ENCODE measurements at regions not wholly inside any gene's neighbourhood (a gene's known extent, or its start where the extent isn't known, plus 50 kb on each side); places are given as distances from the start of the nearest gene placed in this dataset.
"Not testable (repeated sequence)": the region's sequence is repeated elsewhere in the genome, so short reads cannot be mapped to it uniquely, and the experiment has no call there.

GRCh38 chrX:915427-916229 is 285.0 kb downstream of the SHOX start:
- H3K27me3 ChIP-seq (ENCODE audit: control insufficient read depth in 2 of 2, insufficient read depth in 1 of 2, low read length in 1 of 2), result no peaks in the 10 kb centered on the region
- H3K9me3 ChIP-seq (ENCODE audit: control insufficient read depth in 2 of 2, insufficient read depth in 1 of 2, low read length in 1 of 2), result no peaks in the 10 kb centered on the region
- WGBS, result 73% methylated on average over 15 of the region's 15 CpGs
- DNase-seq (ENCODE audit: low read depth in 6 of 9, low spot score in 9 of 9), result peak in 6 of 9 donors; percentile 23 to 73 (median 40)
- H3K27ac ChIP-seq (ENCODE audit: low read depth in 1 of 2, low read length in 1 of 2), result no peak overlapping the region
- H3K36me3 ChIP-seq (ENCODE audit: control insufficient read depth in 2 of 2, insufficient read depth in 2 of 2, low read length in 1 of 2), result no peaks in the 10 kb centered on the region
- H3K4me3 ChIP-seq (ENCODE audit: low read length in 2 of 2), result no peak overlapping the region
- no peaks in the 10 kb centered on the region for H3K4me1 ChIP-seq (ENCODE audit: control insufficient read depth in 2 of 2, insufficient read depth in 2 of 2, low read length in 2 of 2)

DNA sequence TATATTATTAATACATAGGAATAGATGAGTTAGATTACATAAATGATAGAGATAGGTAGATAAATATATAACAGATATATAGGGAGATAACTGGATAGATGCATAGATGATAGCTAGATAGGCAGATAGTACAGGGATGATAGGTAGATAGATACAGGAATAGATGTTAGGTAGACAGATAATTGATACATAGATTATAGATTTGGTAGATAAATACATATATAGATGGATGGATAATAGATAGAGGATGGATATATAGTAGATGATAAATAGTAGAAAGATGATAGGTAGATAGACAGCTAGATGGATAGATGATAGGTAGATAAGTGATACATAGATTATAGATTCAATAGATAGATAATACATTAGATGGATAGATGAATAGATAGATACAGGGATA is 283.6 kb downstream of the SHOX start:
- Histone ChIP-seq H3K4me1 (ENCODE audit: control insufficient read depth in 2 of 2, insufficient read depth in 2 of 2, low read length in 2 of 2) (no peaks in the 10 kb centered on the region), H3K4me3 (ENCODE audit: low read length in 2 of 2) (no peak overlapping the region), H3K36me3 (ENCODE audit: control insufficient read depth in 2 of 2, insufficient read depth in 2 of 2, low read length in 1 of 2) (no peaks in the 10 kb centered on the region), H3K27ac (ENCODE audit: low read depth in 1 of 2, low read length in 1 of 2) (no peak overlapping the region), H3K27me3 (ENCODE audit: control insufficient read depth in 2 of 2, insufficient read depth in 1 of 2, low read length in 1 of 2) (no peaks in the 10 kb centered on the region), H3K9me3 (ENCODE audit: control insufficient read depth in 2 of 2, insufficient read depth in 1 of 2, low read length in 1 of 2) (no peaks in the 10 kb centered on the region)
- peak in 1 of 9 donors; percentile 10 for DNase-seq (ENCODE audit: low read depth in 6 of 9, low spot score in 9 of 9)

DNA sequence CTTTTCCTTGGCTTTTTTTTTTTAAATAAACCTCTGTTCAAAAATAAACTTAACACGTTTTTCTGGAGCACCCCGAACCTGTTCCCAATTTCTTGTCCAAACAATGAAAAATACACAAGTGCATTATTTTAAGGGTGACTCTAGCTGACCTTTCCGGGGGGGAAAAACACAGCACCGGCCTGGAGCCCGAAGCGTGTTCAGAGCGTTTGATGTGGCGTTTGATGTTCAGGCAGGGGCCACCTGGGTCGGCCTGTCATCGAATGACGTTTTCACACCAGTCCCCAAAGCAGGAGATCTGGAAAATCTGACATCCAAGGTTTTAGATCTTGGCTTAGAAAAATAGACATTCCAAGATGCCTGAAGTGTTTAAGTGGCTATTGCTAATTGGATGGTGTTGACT is 282.1 kb downstream of the SHOX start:
- Histone ChIP-seq H3K36me3 (ENCODE audit: control insufficient read depth in 2 of 2, insufficient read depth in 2 of 2, low read length in 1 of 2) (no peaks in the 10 kb centered on the region), H3K9me3 (ENCODE audit: control insufficient read depth in 2 of 2, insufficient read depth in 1 of 2, low read length in 1 of 2) (no peaks in the 10 kb centered on the region), H3K27ac (ENCODE audit: low read depth in 1 of 2, low read length in 1 of 2) (no peak overlapping the region), H3K4me3 (ENCODE audit: low read length in 2 of 2) (no peak overlapping the region), H3K4me1 (ENCODE audit: control insufficient read depth in 2 of 2, insufficient read depth in 2 of 2, low read length in 2 of 2) (no peaks in the 10 kb centered on the region), H3K27me3 (ENCODE audit: control insufficient read depth in 2 of 2, insufficient read depth in 1 of 2, low read length in 1 of 2) (no peaks in the 10 kb centered on the region)
- DNase-seq (ENCODE audit: low read depth in 6 of 9, low spot score in 9 of 9), result peak in 1 of 9 donors; percentile 26
- 92% methylated on average over 11 of the region's 11 CpGs for WGBS

- not testable (repeated sequence) for H3K27me3 ChIP-seq (ENCODE audit: control insufficient read depth in 2 of 2, insufficient read depth in 1 of 2, low read length in 1 of 2); H3K4me1 ChIP-seq (ENCODE audit: control insufficient read depth in 2 of 2, insufficient read depth in 2 of 2, low read length in 2 of 2); H3K27ac ChIP-seq (ENCODE audit: low read depth in 1 of 2, low read length in 1 of 2); H3K4me3 ChIP-seq (ENCODE audit: low read length in 2 of 2); DNase-seq (ENCODE audit: low read depth in 6 of 9, low spot score in 9 of 9); H3K36me3 ChIP-seq (ENCODE audit: control insufficient read depth in 2 of 2, insufficient read depth in 2 of 2, low read length in 1 of 2); H3K9me3 ChIP-seq (ENCODE audit: control insufficient read depth in 2 of 2, insufficient read depth in 1 of 2, low read length in 1 of 2)
- 71% methylated on average over 2 of the region's 2 CpGs for WGBS
These were observed 278.5 kb downstream of the SHOX start for GRCh38 chrX:909068-909467.

DNA sequence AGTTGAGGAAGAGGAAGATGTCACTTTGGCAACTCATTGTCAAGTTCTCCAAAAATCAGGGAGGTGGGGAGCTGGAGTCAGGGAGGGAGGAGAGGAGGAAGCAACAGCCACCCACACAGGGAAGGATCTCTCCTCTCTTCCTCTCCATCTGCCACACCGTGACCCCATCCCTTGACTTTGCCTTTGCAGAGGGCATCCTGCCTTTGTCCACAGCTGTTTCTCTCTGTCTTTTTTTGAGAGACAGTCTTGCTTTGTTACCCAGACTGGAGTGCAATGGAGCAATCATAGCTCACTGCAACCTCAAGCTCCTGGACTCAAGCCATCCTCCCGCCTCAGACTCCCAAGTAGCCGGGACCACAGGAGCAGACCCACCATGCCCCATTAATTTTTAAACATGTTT is 276.0 kb downstream of the SHOX start:
- no peak for DNase-seq (ENCODE audit: low read depth in 6 of 9, low spot score in 9 of 9)
- 76% methylated on average over 3 of the region's 3 CpGs for WGBS
- no peaks in the 10 kb centered on the region for H3K36me3 ChIP-seq (ENCODE audit: control insufficient read depth in 2 of 2, insufficient read depth in 2 of 2, low read length in 1 of 2)
- no peaks in the 10 kb centered on the region for H3K4me1 ChIP-seq (ENCODE audit: control insufficient read depth in 2 of 2, insufficient read depth in 2 of 2, low read length in 2 of 2)
- H3K4me3 ChIP-seq (ENCODE audit: low read length in 2 of 2), result no peak overlapping the region
- peaks cover 0 to 5% of the 10 kb centered on the region in 2 donors for H3K9me3 ChIP-seq (ENCODE audit: control insufficient read depth in 2 of 2, insufficient read depth in 1 of 2, low read length in 1 of 2)
- H3K27me3 ChIP-seq (ENCODE audit: control insufficient read depth in 2 of 2, insufficient read depth in 1 of 2, low read length in 1 of 2), result no peaks in the 10 kb centered on the region
- no peak overlapping the region for H3K27ac ChIP-seq (ENCODE audit: low read depth in 1 of 2, low read length in 1 of 2)

GRCh38 chrX:905848-906566 is 275.4 kb downstream of the SHOX start:
- H3K9me3 ChIP-seq (ENCODE audit: control insufficient read depth in 2 of 2, insufficient read depth in 1 of 2, low read length in 1 of 2), result peaks cover 0 to 5% of the 10 kb centered on the region in 2 donors
- WGBS, result 89% methylated on average over 19 of the region's 19 CpGs
- H3K36me3 ChIP-seq (ENCODE audit: control insufficient read depth in 2 of 2, insufficient read depth in 2 of 2, low read length in 1 of 2), result no peaks in the 10 kb centered on the region
- no peaks in the 10 kb centered on the region for H3K4me1 ChIP-seq (ENCODE audit: control insufficient read depth in 2 of 2, insufficient read depth in 2 of 2, low read length in 2 of 2)
- DNase-seq (ENCODE audit: low read depth in 6 of 9, low spot score in 9 of 9), result no peak
- H3K4me3 ChIP-seq (ENCODE audit: low read length in 2 of 2), result no peak overlapping the region
- H3K27ac ChIP-seq (ENCODE audit: low read depth in 1 of 2, low read length in 1 of 2), result no peak overlapping the region
- no peaks in the 10 kb centered on the region for H3K27me3 ChIP-seq (ENCODE audit: control insufficient read depth in 2 of 2, insufficient read depth in 1 of 2, low read length in 1 of 2)

DNA sequence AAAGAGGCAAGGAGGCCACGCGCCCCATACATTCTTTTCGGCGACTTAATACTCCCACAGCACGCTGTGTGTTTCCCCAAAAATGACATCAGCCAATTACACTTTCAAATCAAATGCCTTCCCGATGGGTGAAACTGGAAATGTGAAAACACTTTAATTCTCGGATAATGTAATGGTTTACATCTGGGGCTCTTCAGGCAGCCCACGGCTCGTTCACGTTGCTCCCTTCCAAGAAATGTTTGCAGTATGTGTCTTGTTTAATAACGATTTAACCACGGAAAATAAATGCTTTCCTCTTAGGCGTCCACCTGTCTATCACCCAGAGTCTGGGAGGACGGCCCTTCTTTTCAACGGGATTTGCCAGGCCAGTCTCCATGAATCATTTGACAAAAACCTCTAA is 272.5 kb downstream of the SHOX start:
- H3K4me3 ChIP-seq (ENCODE audit: low read length in 2 of 2), result no peak overlapping the region
- H3K27ac ChIP-seq (ENCODE audit: low read depth in 1 of 2, low read length in 1 of 2), result no peak overlapping the region
- WGBS, result 62% methylated on average over 15 of the region's 15 CpGs
- no peak for DNase-seq (ENCODE audit: low read depth in 6 of 9, low spot score in 9 of 9)
- H3K36me3 ChIP-seq (ENCODE audit: control insufficient read depth in 2 of 2, insufficient read depth in 2 of 2, low read length in 1 of 2), result no peaks in the 10 kb centered on the region
- H3K27me3 ChIP-seq (ENCODE audit: control insufficient read depth in 2 of 2, insufficient read depth in 1 of 2, low read length in 1 of 2), result no peaks in the 10 kb centered on the region
- H3K4me1 ChIP-seq (ENCODE audit: control insufficient read depth in 2 of 2, insufficient read depth in 2 of 2, low read length in 2 of 2), result no peaks in the 10 kb centered on the region
- H3K9me3 ChIP-seq (ENCODE audit: control insufficient read depth in 2 of 2, insufficient read depth in 1 of 2, low read length in 1 of 2), result peaks cover 0 to 5% of the 10 kb centered on the region in 2 donors

DNA sequence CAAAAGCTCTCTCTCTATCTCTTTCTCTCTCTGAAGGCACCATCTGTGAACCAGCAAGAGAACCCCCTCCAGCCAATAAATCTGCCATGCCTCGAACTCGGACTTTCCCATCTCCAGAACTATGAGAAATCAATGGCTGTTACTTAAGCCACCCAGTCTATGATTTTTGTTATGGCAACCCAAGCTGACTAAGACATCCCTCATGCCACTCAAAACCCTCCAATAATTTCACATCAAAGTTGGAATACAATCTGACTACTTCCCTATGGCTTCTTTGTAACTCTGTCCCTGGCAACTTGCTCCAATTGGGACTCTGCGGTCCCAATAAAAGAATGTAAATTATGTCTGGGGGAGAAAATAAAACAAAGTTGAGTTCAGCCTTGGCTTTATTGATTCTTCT is 265.7 kb downstream of the SHOX start:
- Histone ChIP-seq H3K4me1 (ENCODE audit: control insufficient read depth in 2 of 2, insufficient read depth in 2 of 2, low read length in 2 of 2) (no peaks in the 10 kb centered on the region), H3K9me3 (ENCODE audit: control insufficient read depth in 2 of 2, insufficient read depth in 1 of 2, low read length in 1 of 2) (no peaks in the 10 kb centered on the region), H3K4me3 (ENCODE audit: low read length in 2 of 2) (no peak overlapping the region), H3K36me3 (ENCODE audit: control insufficient read depth in 2 of 2, insufficient read depth in 2 of 2, low read length in 1 of 2) (no peaks in the 10 kb centered on the region), H3K27me3 (ENCODE audit: control insufficient read depth in 2 of 2, insufficient read depth in 1 of 2, low read length in 1 of 2) (no peaks in the 10 kb centered on the region), H3K27ac (ENCODE audit: low read depth in 1 of 2, low read length in 1 of 2) (no peak overlapping the region)
- no peak for DNase-seq (ENCODE audit: low read depth in 6 of 9, low spot score in 9 of 9)
- WGBS, result 97% methylated on average over 3 of the region's 3 CpGs

GRCh38 chrX:889966-890651 is 259.5 kb downstream of the SHOX start:
- Histone ChIP-seq H3K4me3 (ENCODE audit: low read length in 2 of 2) (no peak overlapping the region), H3K9me3 (ENCODE audit: control insufficient read depth in 2 of 2, insufficient read depth in 1 of 2, low read length in 1 of 2) (peaks cover 0 to 6% of the 10 kb centered on the region in 2 donors), H3K27me3 (ENCODE audit: control insufficient read depth in 2 of 2, insufficient read depth in 1 of 2, low read length in 1 of 2) (no peaks in the 10 kb centered on the region), H3K27ac (ENCODE audit: low read depth in 1 of 2, low read length in 1 of 2) (no peak overlapping the region), H3K36me3 (ENCODE audit: control insufficient read depth in 2 of 2, insufficient read depth in 2 of 2, low read length in 1 of 2) (no peaks in the 10 kb centered on the region), H3K4me1 (ENCODE audit: control insufficient read depth in 2 of 2, insufficient read depth in 2 of 2, low read length in 2 of 2) (no peaks in the 10 kb centered on the region)
- DNase-seq (ENCODE audit: low read depth in 6 of 9, low spot score in 9 of 9), result no peak
- 95% methylated on average over 5 of the region's 5 CpGs for WGBS

Measured in thymus (tissue), 11 donors.